Ovary (tissue), 7 donors: ENCODE measurements at regions not wholly inside any gene's neighbourhood (a gene's known extent, or its start where the extent isn't known, plus 50 kb on each side); places are given as distances from the start of the nearest gene placed in this dataset.

Experiments used
- DNase-seq, 5 donors: peaks; one replicate each; pipeline ENCODE4 v3.0.0-alpha.2; 2019 to 2020
- H3K27ac ChIP-seq, 2 donors: fragments of 200-600 bp; one replicate each; pipeline versions ENCODE4 v1.5.1 to v1.8.0; 2019 to 2022
- H3K27me3 ChIP-seq: fragments of 200-600 bp; one replicate; pipeline ENCODE4 v1.8.0; 2022
- H3K36me3 ChIP-seq: fragments of 200-600 bp; sonication (generic); one replicate; pipeline ENCODE4 v1.5.1; 2019
- H3K4me1 ChIP-seq: one replicate; pipeline ENCODE4 v1.8.1; 2013; ENCODE audit warnings: mild to moderate bottlenecking, moderate library complexity; ENCODE audit not compliant: insufficient read depth
- H3K4me3 ChIP-seq: fragments of 200-600 bp; sonication (generic); one replicate; pipeline ENCODE4 v1.5.1; 2017
- H3K9me3 ChIP-seq, 2 donors: fragments of 200-600 bp in 1 of 2; sonication (generic) in 1 of 2; one replicate each; pipeline versions ENCODE4 v1.5.1 to v1.8.1; 2013 to 2019; ENCODE audit warnings: mild to moderate bottlenecking in 1 of 2, moderate library complexity in 1 of 2
- EP300 ChIP-seq: sonication (generic); formaldehyde crosslinking; IDR thresholded peaks from one replicate; pipeline ENCODE4 v1.6.1; 2017; ENCODE audit warnings: antibody characterized with exemption
- POLR2A ChIP-seq: fragments of 450-650 bp; IDR thresholded peaks from one replicate; pipeline ENCODE4 v1.6.1; 2017; ENCODE audit warnings: antibody characterized with exemption, mild to moderate bottlenecking, moderate library complexity
- WGBS, 3 donors: extraction: QIAGEN DNeasy Blood & Tissue Kit in 1 of 3; methylation state at CpG; one replicate each; pipeline versions ENCODE4 v1.1.5 to v1.1.7; 2013 to 2017; 5-methylcytosine and 5-hydroxymethylcytosine counted together
- intact Hi-C, 4 donors: fragments of 100-400 bp; cut with DNase I; formaldehyde crosslinking; loops; one replicate each; pipeline versions ENCODE4 v1.11.0 to v1.15.1; 2022 to 2023
- TF ChIP-seq, protein P1 (sequence below), 3 donors: fragments of 450-650 bp in 2 of 3; fragments of 200-600 bp in 1 of 3; IDR thresholded peaks; one replicate each; pipeline versions ENCODE4 v1.5.1 to v1.8.0; 2016 to 2022; ENCODE audit warnings: antibody characterized with exemption in 3 of 3, mild to moderate bottlenecking in 1 of 3
- donor health status: DM: no; HTN: no; CAD: no; lungs with moderate emphysema.
- donor health status: DM: no; HTN: no; CAD: no.
- donor health status: Bipolar disorder and iron deficiency.
- donor health status: DM: no; HTN: no; CAD: no.
- donor health status: DM: yes; HTN: yes; CAD: no.

DNA sequence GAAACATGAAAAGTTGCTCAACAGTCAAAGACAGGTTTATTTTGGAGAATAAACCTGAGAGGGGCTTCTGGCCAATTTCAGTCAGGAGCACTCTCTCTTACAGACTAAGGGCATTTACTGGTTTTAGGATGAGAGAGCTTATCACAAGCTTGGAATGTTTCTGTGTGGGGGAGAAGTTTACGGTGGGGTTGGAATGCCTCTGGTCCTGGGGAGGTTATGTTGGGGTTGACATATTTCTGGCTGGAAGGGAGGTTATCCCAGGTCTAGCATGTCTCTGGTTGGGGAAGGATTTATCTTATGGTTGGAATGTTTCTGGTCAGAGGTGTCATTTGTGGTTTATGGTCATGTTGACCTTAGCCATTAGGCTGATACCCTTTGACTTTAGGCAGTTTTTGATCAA is 1867.3 kb downstream of the EFNA5 start:
- WGBS, 3 donors: 52 to 71% (median 59%) methylated on average over 1 of the region's 1 CpG
- intact Hi-C loops: no loop called here
- TF ChIP-seq, protein P1, sequence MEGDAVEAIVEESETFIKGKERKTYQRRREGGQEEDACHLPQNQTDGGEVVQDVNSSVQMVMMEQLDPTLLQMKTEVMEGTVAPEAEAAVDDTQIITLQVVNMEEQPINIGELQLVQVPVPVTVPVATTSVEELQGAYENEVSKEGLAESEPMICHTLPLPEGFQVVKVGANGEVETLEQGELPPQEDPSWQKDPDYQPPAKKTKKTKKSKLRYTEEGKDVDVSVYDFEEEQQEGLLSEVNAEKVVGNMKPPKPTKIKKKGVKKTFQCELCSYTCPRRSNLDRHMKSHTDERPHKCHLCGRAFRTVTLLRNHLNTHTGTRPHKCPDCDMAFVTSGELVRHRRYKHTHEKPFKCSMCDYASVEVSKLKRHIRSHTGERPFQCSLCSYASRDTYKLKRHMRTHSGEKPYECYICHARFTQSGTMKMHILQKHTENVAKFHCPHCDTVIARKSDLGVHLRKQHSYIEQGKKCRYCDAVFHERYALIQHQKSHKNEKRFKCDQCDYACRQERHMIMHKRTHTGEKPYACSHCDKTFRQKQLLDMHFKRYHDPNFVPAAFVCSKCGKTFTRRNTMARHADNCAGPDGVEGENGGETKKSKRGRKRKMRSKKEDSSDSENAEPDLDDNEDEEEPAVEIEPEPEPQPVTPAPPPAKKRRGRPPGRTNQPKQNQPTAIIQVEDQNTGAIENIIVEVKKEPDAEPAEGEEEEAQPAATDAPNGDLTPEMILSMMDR (IDR thresholded peaks at IDR 0.05): no peak
- no peak for TF ChIP-seq POLR2A
- TF ChIP-seq EP300: no peak

DNA sequence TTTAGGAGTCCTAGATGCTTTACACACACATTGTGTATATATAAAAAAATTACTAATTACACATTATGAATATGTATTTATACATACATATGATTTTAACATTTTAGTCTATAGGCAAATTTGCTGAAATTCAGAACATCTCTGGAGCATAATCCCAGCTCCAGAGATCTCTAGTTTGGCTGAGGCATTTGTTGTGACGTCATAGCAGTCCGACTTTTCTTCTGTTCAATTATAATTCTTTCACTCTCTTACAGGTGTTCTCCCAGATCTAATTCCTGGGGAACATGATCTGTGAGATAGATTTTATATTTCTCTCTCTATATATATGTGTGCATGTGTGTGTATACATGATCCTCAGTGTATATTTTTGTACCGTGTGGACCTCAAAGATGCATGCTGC is 1876.2 kb downstream of the EFNA5 start:
- no peaks in the 10 kb centered on the region for H3K27me3 ChIP-seq
- H3K27ac ChIP-seq: no peak overlapping the region
- no peaks in the 10 kb centered on the region for H3K36me3 ChIP-seq
- H3K4me3 ChIP-seq: no peak overlapping the region
- intact Hi-C loops: no loop called here
- TF ChIP-seq POLR2A (no peak), EP300 (no peak)
- TF ChIP-seq, protein P1 (IDR thresholded peaks at IDR 0.05): no peak
- no peaks in the 10 kb centered on the region for H3K9me3 ChIP-seq
- WGBS, 3 donors: 89 to 93% (median 93%) methylated on average over 3 of the region's 3 CpGs
- DNase-seq: no peak
- no peaks in the 10 kb centered on the region for H3K4me1 ChIP-seq

More for the DNA sequence above, 1867.3 kb downstream of the EFNA5 start:
- no peaks in the 10 kb centered on the region for H3K36me3 ChIP-seq
- no peak overlapping the region for H3K4me3 ChIP-seq
- DNase-seq: no peak
- H3K9me3 ChIP-seq: no peaks in the 10 kb centered on the region
- H3K27ac ChIP-seq: no peak overlapping the region
- H3K27me3 ChIP-seq: no peaks in the 10 kb centered on the region
- H3K4me1 ChIP-seq: no peaks in the 10 kb centered on the region

DNA sequence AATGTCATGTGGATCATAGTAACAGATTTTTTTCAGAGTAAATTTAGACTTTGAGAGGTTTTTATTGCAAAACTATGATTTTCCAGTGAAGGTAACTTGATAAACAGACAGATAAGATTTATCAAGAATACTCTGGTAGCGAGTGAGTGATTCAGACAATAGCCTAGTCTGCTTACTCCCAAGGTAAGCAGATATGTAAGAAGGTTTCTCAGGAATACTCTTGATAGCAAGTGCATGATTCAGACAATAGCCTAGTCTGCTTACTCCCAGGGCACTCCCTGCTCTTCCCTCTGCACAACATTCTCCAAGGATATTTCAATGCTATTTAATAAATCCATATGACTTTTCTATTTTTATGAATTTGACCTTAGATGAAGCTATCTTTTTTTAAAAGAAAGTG is 1881.5 kb downstream of the EFNA5 start:
- no peak for TF ChIP-seq EP300
- TF ChIP-seq, protein P1 (IDR thresholded peaks at IDR 0.05): no peak
- no peak for TF ChIP-seq POLR2A
- Histone ChIP-seq H3K27ac (no peak overlapping the region), H3K27me3 (no peaks in the 10 kb centered on the region), H3K4me1 (no peaks in the 10 kb centered on the region), H3K4me3 (no peak overlapping the region), H3K36me3 (no peaks in the 10 kb centered on the region), H3K9me3 (no peaks in the 10 kb centered on the region)
- DNase-seq: no peak
- intact Hi-C loops: no loop called here
- 86 to 95% (median 94%) methylated on average over 1 of the region's 1 CpG for WGBS, 3 donors

DNA sequence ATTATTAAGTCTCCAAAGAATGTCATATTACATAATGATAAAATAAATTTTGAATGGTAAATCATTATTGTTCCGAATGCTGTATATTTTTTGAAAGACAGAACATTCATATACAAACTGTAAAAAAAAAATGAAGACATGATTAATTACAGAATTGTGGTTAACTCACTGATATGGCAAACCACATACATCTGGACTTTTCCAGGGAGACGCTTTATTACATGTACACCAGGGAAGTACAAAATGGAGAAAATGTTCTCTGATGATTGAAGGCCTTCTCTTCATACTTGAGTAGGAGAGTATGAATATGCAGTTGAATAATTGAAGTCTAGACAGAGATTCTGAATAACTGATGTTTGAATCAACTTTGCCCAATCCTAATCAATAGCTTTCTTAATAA is 1886.9 kb downstream of the EFNA5 start:
- 90 to 98% (median 92%) methylated on average over 2 of the region's 2 CpGs for WGBS, 3 donors
- no peak for DNase-seq
- no peaks in the 10 kb centered on the region for H3K27me3 ChIP-seq
- H3K27ac ChIP-seq: no peak overlapping the region
- no peaks in the 10 kb centered on the region for H3K36me3 ChIP-seq
- H3K4me3 ChIP-seq: no peak overlapping the region
- intact Hi-C loops: no loop called here
- TF ChIP-seq POLR2A (no peak), EP300 (no peak)
- TF ChIP-seq, protein P1 (IDR thresholded peaks at IDR 0.05): no peak
- no peaks in the 10 kb centered on the region for H3K4me1 ChIP-seq
- no peaks in the 10 kb centered on the region for H3K9me3 ChIP-seq

DNA sequence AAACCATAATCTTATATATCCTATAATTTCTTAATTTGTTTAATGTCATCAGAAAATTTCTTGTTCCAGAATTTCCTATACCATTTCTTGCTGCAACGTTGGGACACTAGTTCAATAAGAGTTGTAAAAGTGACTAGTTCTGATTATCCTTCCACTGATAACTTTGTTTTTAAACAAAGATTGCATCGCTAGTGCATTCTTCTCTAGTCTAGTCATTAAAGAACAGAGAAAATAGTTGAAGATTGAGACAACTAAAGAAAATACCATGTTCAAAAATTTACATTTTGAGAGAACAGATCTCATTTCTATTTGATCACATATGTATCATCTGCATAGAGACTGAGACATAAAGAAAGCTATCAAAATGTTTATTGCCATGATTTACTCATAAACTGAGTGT is 1888.2 kb downstream of the EFNA5 start:
- Histone ChIP-seq H3K4me3 (no peak overlapping the region), H3K27me3 (no peaks in the 10 kb centered on the region), H3K36me3 (no peaks in the 10 kb centered on the region), H3K9me3 (no peaks in the 10 kb centered on the region), H3K27ac (no peak overlapping the region), H3K4me1 (no peaks in the 10 kb centered on the region)
- WGBS, 3 donors: 74 to 81% (median 79%) methylated on average over 2 of the region's 2 CpGs
- TF ChIP-seq, protein P1 (IDR thresholded peaks at IDR 0.05): no peak
- TF ChIP-seq POLR2A (no peak), EP300 (no peak)
- no peak for DNase-seq
- intact Hi-C loops: no loop called here
